WTC11 (cell line): ENCODE measurements at regions not wholly inside any gene's neighbourhood (a gene's known extent, or its start where the extent isn't known, plus 50 kb on each side); places are given as distances from the start of the nearest gene placed in this dataset.

ENCODE experiments used
- ATAC-seq: fragments of 200-7000 bp; cut with Tn5 transposase; 2 replicates; pipeline ENCODE4 v1.10.0; 2021; ENCODE audit warnings: mild to moderate bottlenecking, moderate library complexity
- CTCF ChIA-PET: fragments of 300-600 bp; sonication (Branson Sonifier 250); formaldehyde crosslinking; loops from one replicate; lab custom pipeline; 2021; ENCODE audit warnings: antibody characterized with exemption; lab: Charles Lee
- POLR2A ChIA-PET: fragments of 350-600 bp; sonication (Branson Sonifier 250); formaldehyde crosslinking; loops from one replicate; lab custom pipeline; 2021; ENCODE audit warnings: antibody characterized with exemption; lab: Charles Lee
- DNase-seq: peaks from one replicate; pipeline ENCODE4 v3.0.0; 2021; ENCODE audit warnings: low spot score
- H3K27ac Mint-ChIP-seq: 2 replicates; pipeline ENCODE4 v1.8.0; 2021; ENCODE audit warnings: mixed read lengths
- H3K27me3 Mint-ChIP-seq: 2 replicates; pipeline ENCODE4 v1.8.0; 2021; ENCODE audit warnings: low read depth, mild to moderate bottlenecking, moderate library complexity, mixed read lengths
- H3K36me3 Mint-ChIP-seq: 2 replicates; pipeline ENCODE4 v1.8.0; 2021; ENCODE audit warnings: mixed read lengths
- H3K4me1 Mint-ChIP-seq: 2 replicates; pipeline ENCODE4 v1.8.0; 2022; ENCODE audit warnings: mixed read lengths
- H3K4me3 Mint-ChIP-seq: 2 replicates; pipeline ENCODE4 v1.8.0; 2021; ENCODE audit warnings: mild to moderate bottlenecking, moderate library complexity, mixed read lengths
- H3K9me3 Mint-ChIP-seq: 2 replicates; pipeline ENCODE4 v1.8.0; 2021; ENCODE audit warnings: mixed read lengths
- AR ChIP-seq: fragments of 250-450 bp; sonication (Bioruptor Pico); IDR thresholded peaks from 2 replicates; pipeline ENCODE4 v1.9.0; 2021; ENCODE audit warnings: mild to moderate bottlenecking
- ATF1 ChIP-seq: sonication (generic); formaldehyde crosslinking; IDR thresholded peaks from 2 replicates; pipeline ENCODE4 v1.8.1; 2023; ENCODE audit warnings: mild to moderate bottlenecking, moderate library complexity, missing genetic modification reagents
- CBFB ChIP-seq: sonication (generic); formaldehyde crosslinking; IDR thresholded peaks from 2 replicates; pipeline ENCODE4 v1.8.1; 2022; ENCODE audit warnings: mild to moderate bottlenecking, low read depth, missing genetic modification reagents
- CREM ChIP-seq: sonication (generic); formaldehyde crosslinking; IDR thresholded peaks from 2 replicates; pipeline ENCODE4 v1.8.1; 2022; ENCODE audit warnings: mild to moderate bottlenecking, missing genetic modification reagents, moderate library complexity
- E2F4 ChIP-seq: sonication (generic); formaldehyde crosslinking; IDR thresholded peaks from 2 replicates; pipeline ENCODE4 v1.8.1; 2022; ENCODE audit warnings: low read depth, mild to moderate bottlenecking, moderate library complexity, missing genetic modification reagents, borderline replicate concordance
- ELF4 ChIP-seq: sonication (generic); formaldehyde crosslinking; IDR thresholded peaks from 2 replicates; pipeline ENCODE4 v1.8.1; 2022; ENCODE audit warnings: low read depth, mild to moderate bottlenecking, moderate library complexity, missing genetic modification reagents
- FOXP1 ChIP-seq: sonication (generic); formaldehyde crosslinking; IDR thresholded peaks from 2 replicates; pipeline ENCODE4 v1.8.0; 2022; ENCODE audit warnings: missing genetic modification reagents, mild to moderate bottlenecking, moderate library complexity, borderline replicate concordance
- GABPB1 ChIP-seq: sonication (generic); formaldehyde crosslinking; IDR thresholded peaks from 2 replicates; pipeline ENCODE4 v1.8.1; 2023; ENCODE audit warnings: mild to moderate bottlenecking, missing genetic modification reagents
- MXD4 ChIP-seq: fragments of 250-450 bp; sonication (Bioruptor Pico); IDR thresholded peaks from 2 replicates; pipeline ENCODE4 v1.8.0; 2021; ENCODE audit warnings: mild to moderate bottlenecking, moderate library complexity, borderline replicate concordance
- NR3C1 ChIP-seq: sonication (generic); formaldehyde crosslinking; conservative IDR thresholded peaks from 2 replicates; pipeline ENCODE4 v1.8.1; 2023; ENCODE audit warnings: low read depth, mild to moderate bottlenecking, missing genetic modification reagents
- OVOL2 ChIP-seq: fragments of 250-450 bp; sonication (Bioruptor Pico); IDR thresholded peaks from 2 replicates; pipeline ENCODE4 v1.9.0; 2021; ENCODE audit warnings: mild to moderate bottlenecking, borderline replicate concordance
- RELA ChIP-seq: sonication (generic); formaldehyde crosslinking; IDR thresholded peaks from 2 replicates; pipeline ENCODE4 v1.8.1; 2022; ENCODE audit warnings: missing genetic modification reagents, mild to moderate bottlenecking, borderline replicate concordance
- TCF7 ChIP-seq: sonication (generic); formaldehyde crosslinking; IDR thresholded peaks from 2 replicates; pipeline ENCODE4 v1.8.0; 2022; ENCODE audit warnings: mild to moderate bottlenecking, low read depth, missing genetic modification reagents, moderate library complexity
- TP53 ChIP-seq: sonication (generic); formaldehyde crosslinking; IDR thresholded peaks from 2 replicates; pipeline ENCODE4 v1.8.1; 2023; ENCODE audit warnings: mild to moderate bottlenecking, missing genetic modification reagents
- ZBTB21 ChIP-seq: sonication (generic); formaldehyde crosslinking; IDR thresholded peaks from 2 replicates; pipeline ENCODE4 v1.8.1; 2023; ENCODE audit warnings: mild to moderate bottlenecking, missing genetic modification reagents, borderline replicate concordance
- ZNF138 ChIP-seq: sonication (generic); formaldehyde crosslinking; conservative IDR thresholded peaks from 2 replicates; pipeline ENCODE4 v1.8.1; 2022; ENCODE audit warnings: mild to moderate bottlenecking, moderate library complexity, missing genetic modification reagents
- ZNF317 ChIP-seq: sonication (generic); formaldehyde crosslinking; IDR thresholded peaks from 2 replicates; pipeline ENCODE4 v1.8.1; 2023; ENCODE audit warnings: low read depth, mild to moderate bottlenecking, moderate library complexity, missing genetic modification reagents, borderline replicate concordance
- ZNF423 ChIP-seq: fragments of 250-450 bp; sonication (Bioruptor Pico); IDR thresholded peaks from 2 replicates; pipeline ENCODE4 v2.1.2; 2022; ENCODE audit warnings: mild to moderate bottlenecking, moderate library complexity
- ZNF532 ChIP-seq: fragments of 250-450 bp; sonication (Bioruptor Pico); IDR thresholded peaks from 2 replicates; pipeline ENCODE4 v1.9.0; 2021; ENCODE audit warnings: mild to moderate bottlenecking, borderline replicate concordance

- TF ChIP-seq ZNF532 (no peak), MXD4 (CRISPR knock-in tag) (no peak), ZNF423 (no peak), NR3C1 (CRISPR knock-in tag) (no peak), ZBTB21 (CRISPR knock-in tag) (no peak)
Observed at GRCh38 chr1:193462629-193463320, 276.4 kb upstream of the B3GALT2 start (continued).

- ChIA-PET POLR2A (no interaction called here), CTCF (no interaction called here)
- H3K4me3 Mint-ChIP-seq, result no peak overlapping the region
- ATAC-seq, result no peak
- H3K9me3 Mint-ChIP-seq, result no peaks in the 10 kb centered on the region
- no peak overlapping the region for H3K27ac Mint-ChIP-seq
- H3K27me3 Mint-ChIP-seq, result no peaks in the 10 kb centered on the region; the same call in 1 of the 2 replicates
- no peaks in the 10 kb centered on the region for H3K36me3 Mint-ChIP-seq
- TF ChIP-seq ATF1 (CRISPR knock-in tag) (no peak), ELF4 (CRISPR knock-in tag) (no peak), CREM (CRISPR knock-in tag) (no peak), FOXP1 (no peak), TP53 (CRISPR knock-in tag) (no peak), GABPB1 (CRISPR knock-in tag) (no peak), ZNF317 (CRISPR knock-in tag) (no peak), ZNF138 (CRISPR knock-in tag) (no peak), OVOL2 (no peak), RELA (CRISPR knock-in tag) (no peak), CBFB (no peak), TCF7 (no peak), AR (CRISPR knock-in tag) (no peak), E2F4 (CRISPR knock-in tag) (no peak)
- no peak for DNase-seq
- H3K4me1 Mint-ChIP-seq, result peaks cover 17% of the 10 kb centered on the region
Observed at GRCh38 chr1:193458628-193459027, 272.2 kb upstream of the B3GALT2 start.
